Activated B cell treated with CpG ODN at 0.5 μM for 24 hours (primary cell): ENCODE measurements at regions not wholly inside any gene's neighbourhood (a gene's known extent, or its start where the extent isn't known, plus 50 kb on each side); places are given as distances from the start of the nearest gene placed in this dataset.

Source experiments
- ATAC-seq: fragments of 200-7000 bp; cut with Tn5 transposase; one replicate; pipeline ENCODE4 v1.10.0; 2021; ENCODE audit warnings: low read depth, mild to moderate bottlenecking, moderate library complexity
- CTCF ChIA-PET: fragments of 350-600 bp; sonication (Branson Sonifier 250); formaldehyde crosslinking; loops from one replicate; lab custom pipeline; 2021; ENCODE audit warnings: antibody characterized with exemption; lab: Charles Lee
- POLR2A ChIA-PET: fragments of 350-600 bp; sonication (Branson Sonifier 250); formaldehyde crosslinking; loops from one replicate; lab custom pipeline; 2021; ENCODE audit warnings: antibody characterized with exemption; lab: Charles Lee
- DNase-seq: peaks from one replicate; pipeline ENCODE4 v3.0.0; 2022
- H3K27ac Mint-ChIP-seq: one replicate; pipeline ENCODE4 v1.8.0; 2020; ENCODE audit warnings: mixed read lengths
- H3K27me3 Mint-ChIP-seq: one replicate; pipeline ENCODE4 v1.8.0; 2021; ENCODE audit warnings: mixed read lengths
- H3K36me3 Mint-ChIP-seq: one replicate; pipeline ENCODE4 v1.8.0; 2021; ENCODE audit warnings: low read depth, mixed read lengths
- H3K4me1 Mint-ChIP-seq: one replicate; pipeline ENCODE4 v1.8.0; 2021; ENCODE audit warnings: mixed read lengths
- H3K4me3 Mint-ChIP-seq: one replicate; pipeline ENCODE4 v1.8.0; 2020; ENCODE audit warnings: mild to moderate bottlenecking, mixed read lengths
- H3K9me3 Mint-ChIP-seq: one replicate; pipeline ENCODE4 v1.8.0; 2020; ENCODE audit warnings: mixed read lengths
- intact Hi-C: fragments of 100-400 bp; cut with micrococcal nuclease; formaldehyde crosslinking; loops from one replicate; pipeline ENCODE4 v1.15.1; 2024
- TF ChIP-seq, protein P1 (sequence below): fragments of 200-600 bp; IDR thresholded peaks from one replicate; pipeline ENCODE4 v1.8.0; 2022; ENCODE audit warnings: antibody characterized with exemption, mild to moderate bottlenecking

DNA sequence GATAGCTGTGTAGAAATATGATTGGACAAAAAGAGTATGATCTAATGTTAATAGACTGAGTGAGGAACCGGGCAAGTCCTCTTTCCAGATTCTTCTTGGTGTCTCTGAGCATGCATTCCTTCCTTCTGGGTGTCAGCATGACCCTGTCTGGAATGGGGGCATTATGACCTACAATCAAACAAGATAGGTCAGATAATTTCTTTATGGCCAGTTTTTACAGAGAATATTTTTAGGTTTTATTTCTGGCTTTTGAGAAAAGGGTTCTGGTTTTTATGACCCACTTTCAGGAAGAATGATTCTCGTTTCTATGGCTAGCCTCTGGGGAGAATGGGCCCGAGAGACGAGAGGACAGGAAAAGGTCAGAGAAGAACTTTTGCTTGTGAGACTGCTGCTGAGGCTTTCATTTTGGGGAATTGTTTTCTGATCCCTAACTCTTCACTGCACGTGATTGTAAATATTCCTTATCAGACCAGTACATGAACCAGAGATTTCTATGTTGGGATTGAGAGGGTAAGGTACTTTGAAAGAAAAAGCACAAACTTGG is 383.8 kb downstream of the AASDHPPT start:
- Mint-ChIP-seq H3K9me3 (peaks cover 2% of the 10 kb centered on the region), H3K36me3 (no peaks in the 10 kb centered on the region), H3K4me1 (no peaks in the 10 kb centered on the region), H3K4me3 (no peak overlapping the region), H3K27ac (no peak overlapping the region), H3K27me3 (no peaks in the 10 kb centered on the region)
- DNase-seq, result no peak
- ChIA-PET POLR2A (no interaction called here), CTCF (no interaction called here)
- intact Hi-C loops, result no loop called here
- no peak for ATAC-seq
- TF ChIP-seq, protein P1, sequence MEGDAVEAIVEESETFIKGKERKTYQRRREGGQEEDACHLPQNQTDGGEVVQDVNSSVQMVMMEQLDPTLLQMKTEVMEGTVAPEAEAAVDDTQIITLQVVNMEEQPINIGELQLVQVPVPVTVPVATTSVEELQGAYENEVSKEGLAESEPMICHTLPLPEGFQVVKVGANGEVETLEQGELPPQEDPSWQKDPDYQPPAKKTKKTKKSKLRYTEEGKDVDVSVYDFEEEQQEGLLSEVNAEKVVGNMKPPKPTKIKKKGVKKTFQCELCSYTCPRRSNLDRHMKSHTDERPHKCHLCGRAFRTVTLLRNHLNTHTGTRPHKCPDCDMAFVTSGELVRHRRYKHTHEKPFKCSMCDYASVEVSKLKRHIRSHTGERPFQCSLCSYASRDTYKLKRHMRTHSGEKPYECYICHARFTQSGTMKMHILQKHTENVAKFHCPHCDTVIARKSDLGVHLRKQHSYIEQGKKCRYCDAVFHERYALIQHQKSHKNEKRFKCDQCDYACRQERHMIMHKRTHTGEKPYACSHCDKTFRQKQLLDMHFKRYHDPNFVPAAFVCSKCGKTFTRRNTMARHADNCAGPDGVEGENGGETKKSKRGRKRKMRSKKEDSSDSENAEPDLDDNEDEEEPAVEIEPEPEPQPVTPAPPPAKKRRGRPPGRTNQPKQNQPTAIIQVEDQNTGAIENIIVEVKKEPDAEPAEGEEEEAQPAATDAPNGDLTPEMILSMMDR, result no peak

DNA sequence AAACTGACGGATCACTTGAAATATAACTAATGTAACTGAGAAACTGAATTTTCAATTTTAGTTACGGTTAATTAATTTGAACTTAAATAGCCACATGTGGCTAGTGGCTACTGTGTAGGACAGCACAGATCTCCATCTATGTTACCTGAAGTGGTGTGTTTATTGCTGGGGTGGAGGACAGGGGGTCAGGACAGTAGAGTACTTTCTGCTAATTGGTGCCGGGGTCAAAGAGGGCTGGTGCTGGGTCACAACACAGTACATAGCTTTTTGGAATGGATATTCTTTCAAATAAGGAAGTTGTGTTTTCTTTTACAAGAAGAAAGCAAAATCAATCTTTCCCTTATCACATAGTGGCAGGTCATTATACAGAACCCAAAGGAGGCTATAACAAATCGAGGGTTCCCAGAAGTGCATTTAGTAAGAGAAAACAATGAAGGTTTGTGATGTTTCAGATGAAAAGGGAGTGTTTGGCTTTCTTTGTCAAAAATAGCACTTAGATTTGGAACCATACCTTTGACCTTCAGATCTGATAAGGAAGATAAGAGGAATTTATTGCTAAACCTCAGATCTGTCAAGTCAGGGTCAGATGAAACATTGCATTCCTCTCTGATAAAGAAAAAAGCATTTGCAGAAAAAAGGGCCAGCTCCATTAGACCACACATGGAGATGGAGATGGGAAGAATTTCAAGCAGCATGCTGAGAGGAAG is 384.5 kb downstream of the AASDHPPT start:
- ATAC-seq (no peak), DNase-seq (no peak)
- H3K9me3 Mint-ChIP-seq, result peaks cover 5% of the 10 kb centered on the region
- no peaks in the 10 kb centered on the region for H3K27me3 Mint-ChIP-seq
- H3K4me1 Mint-ChIP-seq, result no peaks in the 10 kb centered on the region
- H3K27ac Mint-ChIP-seq, result no peak overlapping the region
- ChIA-PET CTCF (no interaction called here), POLR2A (no interaction called here)
- no peak overlapping the region for H3K4me3 Mint-ChIP-seq
- TF ChIP-seq, protein P1, result no peak
- H3K36me3 Mint-ChIP-seq, result no peaks in the 10 kb centered on the region
- intact Hi-C loops, result no loop called here

DNA sequence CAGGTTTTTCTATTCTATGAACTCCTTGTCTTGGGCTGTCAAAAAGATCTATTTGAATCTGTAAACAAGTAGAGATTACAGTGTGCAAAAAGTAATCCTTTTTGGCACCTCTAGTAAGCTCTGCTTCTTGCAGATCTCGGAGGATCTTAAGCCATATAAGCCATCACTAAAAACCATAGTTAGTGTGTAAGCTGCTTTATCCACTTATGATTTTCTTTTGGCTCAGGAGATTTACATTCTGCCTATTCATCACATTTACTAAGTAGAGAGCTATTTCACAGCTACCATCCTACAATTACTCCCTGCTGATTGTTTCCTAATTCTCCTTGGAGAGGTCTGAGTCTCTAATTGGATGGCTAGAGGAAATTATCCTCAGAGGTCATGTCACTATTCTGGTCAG is 385.7 kb downstream of the AASDHPPT start:
- ChIA-PET CTCF (no interaction called here), POLR2A (no interaction called here)
- no peak overlapping the region for H3K4me3 Mint-ChIP-seq
- ATAC-seq (no peak), DNase-seq (no peak)
- H3K27ac Mint-ChIP-seq, result no peak overlapping the region
- TF ChIP-seq, protein P1, result no peak
- peaks cover 5% of the 10 kb centered on the region for H3K9me3 Mint-ChIP-seq
- no peaks in the 10 kb centered on the region for H3K36me3 Mint-ChIP-seq
- intact Hi-C loops, result no loop called here
- no peaks in the 10 kb centered on the region for H3K4me1 Mint-ChIP-seq
- H3K27me3 Mint-ChIP-seq, result no peaks in the 10 kb centered on the region

DNA sequence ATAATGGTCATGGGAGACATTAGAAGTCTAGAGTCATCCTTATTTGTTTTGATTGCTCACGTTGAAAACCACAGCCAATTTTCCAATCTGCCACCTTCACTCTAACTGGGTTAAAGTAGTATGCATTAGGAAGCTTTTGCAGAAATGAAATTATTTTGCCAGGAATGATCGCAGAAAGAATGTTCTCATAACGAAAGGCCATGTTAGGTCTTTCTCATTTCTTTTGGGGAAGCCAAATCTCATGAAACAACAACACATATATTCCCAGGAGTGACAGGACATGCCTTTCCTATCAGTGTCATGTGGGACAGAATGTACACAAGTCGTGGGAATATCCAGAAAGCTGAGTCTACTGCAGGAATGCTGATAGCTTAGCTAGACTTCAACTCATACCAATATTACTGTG is 386.3 kb downstream of the AASDHPPT start:
- H3K9me3 Mint-ChIP-seq, result peaks cover 5% of the 10 kb centered on the region
- no peak overlapping the region for H3K27ac Mint-ChIP-seq
- no peak for ATAC-seq
- intact Hi-C loops, result no loop called here
- H3K36me3 Mint-ChIP-seq, result no peaks in the 10 kb centered on the region
- DNase-seq, result no peak
- H3K4me1 Mint-ChIP-seq, result no peaks in the 10 kb centered on the region
- CTCF ChIA-PET, result no interaction called here
- H3K27me3 Mint-ChIP-seq, result no peaks in the 10 kb centered on the region
- no peak overlapping the region for H3K4me3 Mint-ChIP-seq
- POLR2A ChIA-PET, result no interaction called here
- TF ChIP-seq, protein P1, result no peak

DNA sequence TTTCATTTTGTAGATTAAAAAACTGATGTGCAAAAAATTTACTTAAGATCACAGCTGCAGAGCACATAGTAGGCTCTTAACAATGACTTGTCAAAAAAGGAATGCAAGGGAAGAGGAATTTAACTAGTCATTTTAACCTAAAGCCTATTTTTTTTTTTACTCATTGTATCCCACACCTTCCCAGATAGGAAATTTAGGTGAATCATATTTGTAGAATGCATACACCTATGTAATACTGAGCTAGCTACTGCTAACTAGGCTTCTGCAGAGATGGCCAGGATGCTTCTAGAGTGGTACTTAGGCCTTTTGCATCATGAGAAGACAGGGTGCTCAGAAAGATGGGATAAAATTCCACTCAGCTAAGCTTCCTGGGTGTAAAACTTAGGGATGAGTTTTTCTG is 387.3 kb downstream of the AASDHPPT start:
- ATAC-seq (no peak), DNase-seq (no peak)
- no peaks in the 10 kb centered on the region for H3K4me1 Mint-ChIP-seq
- H3K27ac Mint-ChIP-seq, result no peak overlapping the region
- no peaks in the 10 kb centered on the region for H3K36me3 Mint-ChIP-seq
- TF ChIP-seq, protein P1, result no peak
- H3K9me3 Mint-ChIP-seq, result peaks cover 3% of the 10 kb centered on the region
- CTCF ChIA-PET, result no interaction called here
- POLR2A ChIA-PET, result no interaction called here
- intact Hi-C loops, result no loop called here
- no peak overlapping the region for H3K4me3 Mint-ChIP-seq
- H3K27me3 Mint-ChIP-seq, result no peaks in the 10 kb centered on the region
